Islet precursor cell (in vitro differentiated cells): ENCODE measurements at regions not wholly inside any gene's neighbourhood (a gene's known extent, or its start where the extent isn't known, plus 50 kb on each side); places are given as distances from the start of the nearest gene placed in this dataset.
"Not testable (repeated sequence)": the region's sequence is repeated elsewhere in the genome, so short reads cannot be mapped to it uniquely, and the experiment has no call there.

Experiments
- DNase-seq: peaks from one replicate; pipeline ENCODE4 v3.0.0-alpha.2; 2018

DNA sequence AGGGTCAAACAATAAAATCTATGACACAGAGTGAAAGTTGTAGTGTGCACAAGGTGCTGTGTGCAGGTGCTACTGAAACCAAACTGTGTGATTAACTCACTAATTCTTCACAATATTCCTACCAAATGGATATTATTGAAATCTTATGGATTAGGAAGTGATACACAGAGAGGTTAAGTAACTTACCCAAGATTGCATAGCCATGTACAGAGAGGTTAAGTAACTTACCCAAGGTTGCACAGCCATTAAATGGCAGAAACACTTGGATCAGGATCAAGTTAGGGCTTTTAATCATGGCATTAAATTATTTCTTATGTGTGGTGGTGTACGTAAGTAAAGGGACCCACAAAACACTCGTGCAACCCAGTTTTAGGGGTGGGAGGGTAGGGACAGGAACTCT lies 771.4 kb downstream of the AACS start:
- DNase-seq: no peak

DNA sequence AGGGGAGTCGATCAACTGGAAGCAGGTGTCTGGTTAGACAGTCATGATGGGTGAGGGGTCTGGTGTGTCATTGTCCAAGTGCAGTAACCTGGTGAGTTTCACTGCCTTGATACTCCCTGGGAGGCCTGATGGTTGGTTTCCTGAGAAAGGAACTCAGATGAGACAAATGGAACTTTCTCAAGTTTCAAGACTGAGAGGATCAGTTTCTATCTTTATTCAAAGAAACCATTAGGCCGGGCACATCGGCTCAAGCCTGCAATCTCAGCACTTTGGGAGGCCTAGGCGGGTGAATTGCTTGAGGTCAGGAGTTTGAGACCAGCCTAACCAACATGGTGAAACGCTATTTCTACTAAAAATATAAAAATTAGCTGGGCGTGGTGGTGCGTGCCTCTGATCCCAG lies 776.1 kb downstream of the AACS start:
- no peak for DNase-seq

DNA sequence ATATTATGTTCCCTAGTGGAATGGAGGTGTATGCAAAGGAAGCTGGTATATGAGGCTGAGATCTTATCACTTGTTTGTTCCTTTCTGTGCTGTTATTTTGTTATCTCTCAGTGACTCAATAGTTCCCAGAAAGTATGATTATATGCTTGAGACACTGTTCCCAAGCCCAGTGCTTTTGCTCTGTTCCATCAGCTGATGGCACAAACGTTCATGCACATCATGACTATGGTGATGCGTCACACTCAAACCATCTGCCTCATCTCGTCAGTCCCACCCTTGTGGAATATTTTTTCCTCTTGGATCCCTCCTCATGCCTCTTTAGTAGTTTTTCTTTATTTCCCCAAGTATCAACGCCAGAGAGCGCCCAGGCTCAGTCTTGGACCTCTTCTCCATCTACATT lies 786.9 kb downstream of the AACS start:
- DNase-seq: no peak

DNA sequence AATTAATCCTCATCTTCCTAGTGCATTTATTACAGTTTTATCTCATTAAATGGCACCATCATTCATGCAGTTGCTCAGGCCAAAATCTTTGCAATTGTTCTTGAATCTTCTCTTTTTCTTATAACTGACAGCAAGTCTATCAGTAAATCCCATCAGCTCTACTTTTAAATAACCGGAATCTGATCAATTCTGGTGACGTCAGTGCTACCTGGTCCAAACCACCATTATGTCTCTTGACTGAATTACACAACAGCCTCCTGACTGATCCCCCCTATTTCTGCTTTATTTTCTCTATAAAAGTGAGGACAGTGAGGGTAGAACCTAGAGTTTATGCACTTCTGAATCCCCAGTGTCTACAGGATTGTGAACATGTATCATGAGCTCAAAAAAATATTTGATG lies 787.4 kb downstream of the AACS start:
- no peak for DNase-seq

DNA sequence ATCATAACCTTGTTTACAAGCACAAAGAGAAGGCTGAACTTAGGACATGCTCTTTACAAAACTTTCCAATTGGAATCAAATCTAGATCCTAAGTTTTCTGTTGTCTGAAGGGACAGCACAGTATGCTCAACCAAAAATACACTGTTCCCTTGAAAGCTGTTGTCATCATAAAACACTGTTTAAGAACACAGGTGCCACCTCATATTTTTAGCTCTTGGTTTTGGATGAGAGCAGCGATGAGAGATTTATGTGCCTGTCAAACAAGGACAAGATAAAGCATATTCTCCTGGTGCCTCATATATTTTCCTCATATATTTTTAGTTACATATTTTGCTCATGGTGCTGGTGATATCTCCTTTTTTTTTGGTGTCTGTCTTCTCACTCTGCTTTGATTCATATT lies 788.4 kb downstream of the AACS start:
- no peak for DNase-seq

DNA sequence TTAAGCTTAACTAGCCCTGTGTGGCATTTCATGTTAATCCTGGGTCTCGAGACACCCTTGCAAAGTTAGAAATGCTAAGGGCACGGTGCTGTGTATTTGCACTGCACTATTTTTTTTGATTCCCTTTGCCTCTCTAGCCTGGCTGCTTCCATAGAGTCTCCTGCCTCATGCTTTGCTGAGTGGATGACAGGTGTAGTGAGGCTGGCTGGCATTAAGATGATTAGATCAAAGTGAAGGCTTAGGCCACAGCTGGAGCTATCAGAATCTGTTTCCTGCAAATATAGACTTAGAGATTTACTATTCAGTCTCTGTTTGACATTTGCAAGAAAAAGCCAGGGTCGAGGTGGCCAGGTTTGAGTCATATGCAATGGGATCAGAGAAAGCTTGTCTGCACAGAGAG lies 791.1 kb downstream of the AACS start:
- no peak for DNase-seq

DNA sequence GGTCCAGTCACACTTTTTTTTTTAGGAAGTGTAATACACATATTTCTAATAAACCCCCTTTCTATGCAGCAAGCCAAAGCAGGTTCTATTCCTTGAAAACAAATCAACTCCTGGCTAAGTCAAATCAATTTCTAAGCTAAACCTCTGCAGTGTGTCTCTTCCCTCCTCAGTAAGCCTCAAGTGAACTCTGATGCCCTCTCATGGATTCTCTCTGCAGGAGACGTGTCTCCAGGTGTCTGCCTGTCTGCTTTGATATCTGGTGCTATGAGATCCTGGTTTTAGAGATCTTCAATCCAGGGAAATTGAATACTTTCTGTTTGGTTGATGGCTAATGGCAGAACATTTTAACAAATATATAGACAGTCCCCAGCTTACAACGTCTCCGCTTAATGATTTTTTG lies 791.7 kb downstream of the AACS start:
- DNase-seq: no peak

DNA sequence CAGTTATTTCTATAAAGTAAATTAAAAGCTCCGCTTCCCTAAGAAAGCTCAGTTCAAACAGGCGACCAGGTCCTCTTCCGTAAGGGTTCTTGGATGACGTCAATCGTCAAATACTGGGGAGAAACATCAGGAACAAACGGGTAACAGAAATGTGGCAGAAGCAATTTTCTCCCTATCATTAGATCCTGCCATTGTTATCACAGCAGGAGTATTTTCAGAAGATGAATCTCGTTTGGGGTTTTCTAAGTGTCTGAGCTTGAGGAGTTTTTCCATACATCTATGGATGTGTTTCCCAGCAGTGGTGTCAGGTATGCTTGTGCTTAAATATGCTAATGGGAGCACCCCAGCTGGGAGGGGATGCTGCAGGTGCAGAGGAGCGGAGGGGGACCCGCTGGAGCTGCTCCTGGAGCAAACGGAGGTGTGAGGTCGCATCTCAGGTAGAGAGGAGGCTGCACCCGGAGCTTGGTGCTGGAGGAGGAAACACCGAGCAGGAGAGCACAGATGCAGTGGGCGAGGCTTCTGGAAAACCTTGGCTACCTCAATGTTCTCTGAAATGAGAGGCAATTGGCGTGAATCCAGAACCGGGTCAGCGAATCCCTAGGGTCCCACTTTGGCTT lies 795.5 kb downstream of the AACS start:
- DNase-seq: no peak

DNA sequence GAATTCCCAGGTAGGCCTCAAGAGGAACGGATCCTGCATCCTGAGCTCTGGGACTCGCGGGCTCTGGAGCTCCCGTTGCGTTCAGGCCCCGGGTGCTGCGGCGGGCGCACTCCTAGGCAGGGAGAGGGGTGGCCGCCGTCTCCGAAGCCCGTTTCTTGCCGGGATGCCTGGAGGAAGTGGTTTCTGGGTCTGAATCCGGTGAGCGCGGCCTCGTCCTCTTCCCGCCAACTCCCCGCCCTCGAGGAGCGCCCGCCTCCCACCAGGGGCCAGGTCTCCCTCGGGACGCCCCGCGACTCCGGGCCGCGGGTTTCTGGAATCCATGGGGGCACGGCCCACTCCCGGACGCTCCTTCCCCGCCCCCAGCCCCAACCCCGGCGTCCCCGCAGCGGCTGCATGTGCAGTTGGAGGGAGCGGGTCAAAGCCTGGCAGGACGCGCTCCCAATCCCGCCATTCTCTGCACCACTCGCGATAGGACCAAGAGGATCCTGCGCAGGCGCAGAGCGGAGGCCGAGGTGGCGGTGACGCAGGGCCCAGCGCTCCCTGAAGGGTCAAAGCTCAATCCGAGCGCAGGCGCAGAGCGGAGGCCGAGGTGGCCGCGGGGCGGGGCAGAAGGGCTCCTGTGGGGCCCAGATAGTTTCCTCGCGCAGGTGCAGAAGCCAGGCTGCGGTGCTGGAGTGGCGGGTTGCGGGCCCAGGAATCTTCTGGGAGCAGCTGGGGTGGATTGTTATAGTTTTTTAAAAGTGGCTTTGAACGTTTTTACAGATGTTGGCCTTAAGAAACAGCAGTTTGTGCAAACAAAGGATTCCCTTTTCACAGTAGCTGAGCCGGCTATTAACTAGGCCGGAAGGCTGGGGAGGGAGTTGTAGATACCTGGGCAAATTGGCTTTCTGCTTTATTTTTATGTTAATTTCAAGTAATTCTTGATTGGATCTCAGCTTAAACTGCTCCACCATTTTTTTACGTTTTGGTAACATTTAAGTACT lies 796.4 kb downstream of the AACS start:
- no peak for DNase-seq

DNA sequence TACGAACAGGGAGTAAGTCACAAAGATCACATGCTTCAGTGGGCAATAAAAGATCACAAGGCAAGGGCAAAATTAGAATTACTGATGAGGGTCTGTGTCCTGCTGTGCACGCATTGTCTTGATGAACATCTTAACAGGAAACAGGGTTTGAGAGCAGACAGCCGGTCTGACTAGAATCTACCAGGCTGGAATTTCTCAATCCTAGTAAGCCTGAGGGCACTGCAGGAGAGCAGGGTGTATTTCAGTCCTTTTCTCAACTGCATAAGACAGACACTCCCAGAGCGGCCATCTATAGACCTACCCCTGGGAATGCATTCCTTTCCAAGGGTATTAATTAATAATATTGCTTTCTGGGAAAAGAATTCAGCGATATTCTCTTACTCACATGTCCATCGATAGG lies 800.0 kb downstream of the AACS start:
- DNase-seq: not testable (repeated sequence)

DNA sequence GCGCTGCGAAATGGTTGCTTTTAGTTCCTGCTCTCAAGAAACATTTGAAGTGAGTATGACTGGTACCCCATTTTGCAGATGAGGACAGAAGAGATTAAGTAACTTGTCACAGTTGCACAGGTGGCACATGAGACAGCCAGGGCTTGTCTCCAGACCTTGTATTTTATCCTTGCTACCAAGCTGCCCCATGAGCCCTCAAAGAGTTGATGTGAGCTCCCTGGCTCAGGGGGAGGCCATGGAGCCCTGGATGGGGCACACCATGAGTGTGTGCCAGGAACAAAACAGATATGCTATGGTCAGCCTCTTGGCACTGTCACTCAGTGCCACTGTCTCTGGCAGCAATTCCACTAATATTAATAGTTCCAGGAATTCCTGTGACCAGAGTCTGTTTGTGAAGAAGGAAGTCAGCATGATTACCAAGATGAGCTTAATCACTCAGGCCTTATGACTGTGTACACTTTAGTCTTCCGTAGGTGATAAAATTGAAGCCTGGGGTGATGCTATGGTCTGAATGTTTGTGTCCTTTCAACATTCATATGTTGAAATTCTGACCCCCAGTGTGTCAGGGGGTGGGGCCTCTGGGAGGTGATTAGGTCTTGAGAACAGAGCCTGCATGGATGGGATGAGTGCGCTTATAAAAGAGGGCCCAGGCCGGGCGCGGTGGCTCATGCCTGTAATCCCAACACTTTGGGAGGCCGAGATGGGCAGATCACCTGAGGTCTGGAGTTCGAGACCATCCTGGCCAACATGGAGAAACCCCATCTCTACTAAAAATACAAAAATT lies 806.8 kb downstream of the AACS start:
- no peak for DNase-seq

DNA sequence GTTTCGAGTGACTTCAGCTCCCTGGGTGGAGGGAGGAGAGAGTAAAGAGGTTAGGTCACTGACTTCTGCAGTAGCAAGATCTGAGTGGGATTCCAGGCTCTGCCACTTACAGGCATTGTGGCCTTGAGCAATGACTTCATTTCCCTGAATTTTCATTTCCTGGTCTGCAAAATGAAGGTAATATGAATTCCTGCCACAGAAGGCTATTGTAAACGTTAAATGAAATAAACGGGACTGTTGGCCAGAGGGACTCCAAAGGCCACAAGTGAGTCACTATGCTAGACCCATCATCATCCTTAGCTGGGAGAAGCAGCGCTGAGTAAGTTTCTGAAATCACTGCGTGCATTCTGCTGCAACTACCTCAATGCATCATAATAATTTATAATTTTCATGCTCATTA lies 807.8 kb downstream of the AACS start:
- no peak for DNase-seq

DNA sequence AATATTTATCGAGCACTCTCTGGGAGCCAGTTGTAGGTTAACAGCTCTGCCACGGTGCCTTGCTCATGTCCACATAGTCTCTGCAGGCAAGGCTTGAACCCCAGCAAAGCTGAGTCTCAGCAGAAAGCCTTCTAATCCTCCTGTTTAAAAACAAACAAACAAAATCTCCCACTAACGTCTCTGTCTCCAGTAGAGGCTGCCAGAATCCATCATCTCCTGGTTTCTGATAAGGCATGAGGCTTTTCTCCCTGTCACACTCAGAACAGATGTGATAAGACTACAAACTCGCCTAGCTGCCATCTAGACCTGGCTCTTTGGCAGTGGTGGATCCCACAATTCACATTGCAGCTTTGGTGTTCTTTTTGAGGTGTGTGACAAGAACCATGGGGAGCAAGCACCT lies 813.2 kb downstream of the AACS start:
- DNase-seq: no peak

DNA sequence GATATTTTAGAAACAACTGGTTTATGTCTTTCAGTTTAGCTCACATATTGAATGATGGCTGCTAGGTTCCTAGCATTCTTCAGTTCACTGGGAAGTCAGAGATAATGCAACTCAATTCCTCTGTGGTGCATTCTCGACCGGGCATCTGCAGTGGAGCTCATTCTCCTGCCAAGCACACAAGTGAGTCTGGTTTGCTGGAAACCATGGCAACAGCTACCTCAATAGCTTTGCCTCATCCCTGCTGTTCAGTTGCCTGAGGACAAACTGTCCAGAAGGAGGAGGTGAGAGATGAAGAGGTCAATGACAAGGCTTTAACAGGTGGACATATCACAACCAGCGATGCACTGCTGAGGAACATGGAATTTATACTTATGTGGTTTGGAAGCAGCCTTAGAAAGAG lies 816.9 kb downstream of the AACS start:
- DNase-seq: peak; percentile 55

DNA sequence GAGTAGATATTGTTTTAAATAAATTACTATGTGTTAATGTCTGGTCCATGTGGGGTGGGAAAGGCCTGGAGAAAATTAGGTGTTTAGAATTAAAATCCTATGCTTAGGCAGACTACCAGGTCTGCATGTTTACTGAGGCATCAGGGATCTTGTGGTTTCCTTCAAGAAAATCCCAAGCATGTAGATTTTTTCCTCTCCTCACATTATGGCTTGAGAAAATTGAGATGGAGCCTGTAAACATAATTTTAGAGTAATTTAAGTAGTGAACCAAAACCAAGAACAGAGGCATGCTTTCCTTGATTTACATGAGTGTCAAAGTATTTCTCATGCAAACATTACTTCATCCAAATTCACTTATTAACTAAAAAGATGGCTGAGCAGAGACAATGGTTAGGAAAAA lies 823.7 kb downstream of the AACS start:
- no peak for DNase-seq

DNA sequence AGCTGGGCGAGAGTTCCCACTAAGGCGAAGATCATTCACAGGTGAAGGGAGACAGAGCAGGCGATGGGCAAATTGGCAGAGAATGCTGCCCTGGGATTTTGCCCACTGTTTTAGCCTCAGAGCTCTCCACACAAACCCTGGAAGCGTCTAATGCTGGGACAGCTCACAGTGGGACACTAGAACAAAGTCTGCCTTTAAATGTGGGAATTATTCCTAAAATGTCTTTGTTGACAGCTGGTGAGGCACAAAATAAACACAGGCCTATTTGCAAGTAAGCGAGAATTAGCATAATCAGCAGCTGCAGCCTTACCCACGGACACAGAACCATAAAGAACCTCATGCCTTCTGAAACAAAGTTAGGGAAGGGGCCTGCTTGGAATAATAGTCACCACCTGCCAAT lies 824.5 kb downstream of the AACS start:
- no peak for DNase-seq

DNA sequence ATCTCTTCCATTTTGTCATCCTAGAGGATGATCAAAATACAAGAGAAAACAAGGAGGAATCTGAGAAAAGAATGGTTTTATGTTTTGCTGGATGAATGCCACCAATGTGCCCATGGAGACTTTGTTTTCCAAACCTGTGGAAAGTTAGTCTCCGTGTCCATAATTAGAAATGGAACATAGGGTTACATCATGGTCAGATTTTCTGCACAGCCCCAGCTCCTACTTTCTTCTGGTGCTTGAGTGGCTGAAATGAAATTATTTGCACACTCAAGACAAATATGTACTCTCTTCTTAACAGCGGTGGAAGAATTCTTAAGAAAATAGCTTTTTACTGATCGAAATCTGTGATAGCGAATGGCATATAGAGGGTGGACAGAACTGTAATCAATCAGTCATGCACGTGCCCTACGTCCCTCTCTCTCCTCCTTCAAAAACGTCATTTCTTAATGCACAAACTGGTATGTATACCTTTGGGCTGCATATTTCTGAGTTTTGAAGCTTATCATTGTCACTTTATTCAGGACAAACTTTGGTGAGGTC lies 825.2 kb downstream of the AACS start:
- DNase-seq: no peak

DNA sequence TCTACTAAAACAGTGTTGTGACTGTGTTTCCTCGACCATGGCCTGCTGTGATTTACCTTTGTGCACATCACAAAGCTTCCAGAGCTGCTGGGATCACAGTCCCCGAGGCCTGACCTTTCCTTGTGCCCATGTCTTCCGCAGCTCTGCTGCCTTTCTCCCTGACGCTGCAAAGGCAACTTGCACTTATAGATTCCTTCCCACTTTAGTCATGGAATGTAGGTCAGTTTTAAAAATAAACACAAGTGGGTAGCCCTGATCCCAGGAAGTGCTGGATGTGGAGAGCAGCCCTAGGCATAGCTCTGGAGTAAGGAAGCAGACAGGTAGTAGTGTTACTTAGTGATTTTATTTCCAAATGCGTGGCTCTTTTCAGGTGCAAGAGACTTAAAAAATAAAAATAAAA lies 825.7 kb downstream of the AACS start:
- peak; percentile 67 for DNase-seq

DNA sequence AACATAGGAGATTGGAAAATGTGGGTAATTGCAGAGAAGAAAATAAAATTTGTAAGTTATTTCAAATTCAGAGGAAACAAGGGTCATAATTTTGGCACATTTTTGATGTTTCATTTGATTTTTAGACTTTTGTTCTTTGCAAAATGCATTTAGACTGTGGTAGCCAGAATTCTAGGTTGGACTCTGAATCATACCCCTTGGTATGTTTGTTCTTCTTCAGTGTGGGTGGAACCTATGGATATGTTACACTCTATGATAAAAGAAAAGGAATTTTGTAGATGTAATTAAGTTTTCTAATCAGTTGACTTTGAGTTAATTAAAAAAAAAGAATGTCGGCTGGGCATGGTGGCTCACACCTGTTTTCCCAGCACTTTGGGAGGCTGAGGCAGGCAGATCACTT lies 827.0 kb downstream of the AACS start:
- DNase-seq: no peak

DNA sequence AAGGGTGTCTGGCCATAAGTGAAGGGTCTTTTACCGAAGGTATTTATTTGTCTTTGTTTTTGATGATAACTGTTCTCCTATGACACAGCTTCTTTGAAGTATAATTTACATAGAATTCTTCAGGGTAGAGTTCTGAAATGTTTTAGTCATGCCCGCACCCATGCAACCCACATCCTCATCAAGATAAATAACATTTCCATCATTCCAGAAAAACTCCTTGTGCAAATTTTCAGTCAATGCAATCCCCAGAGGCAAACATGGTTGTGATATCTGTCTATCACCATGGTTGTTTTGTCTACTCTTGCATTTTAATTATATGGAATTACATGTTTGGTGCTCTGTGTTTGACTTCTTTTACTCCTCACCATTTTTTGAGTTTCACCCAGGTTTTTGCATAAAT lies 837.8 kb downstream of the AACS start:
- no peak for DNase-seq

DNA sequence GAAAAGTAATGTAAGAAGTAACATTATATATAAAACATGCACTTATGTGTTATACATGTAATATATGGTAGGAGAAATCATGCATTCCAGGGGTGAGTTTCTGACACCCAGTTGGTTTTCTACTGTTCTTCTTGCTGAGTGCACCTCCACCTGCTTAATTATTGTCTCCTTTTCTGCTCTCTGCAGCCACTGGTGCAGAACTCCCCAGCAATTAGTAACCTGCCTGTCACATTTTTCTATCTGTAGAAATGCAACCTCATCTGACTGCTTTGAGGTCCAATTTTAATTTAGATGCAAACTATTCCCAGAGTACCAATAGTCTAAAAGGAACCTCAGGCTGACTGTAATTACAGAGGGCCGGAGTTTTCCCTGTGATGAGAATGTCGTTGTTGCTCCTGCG lies 842.1 kb downstream of the AACS start:
- no peak for DNase-seq

DNA sequence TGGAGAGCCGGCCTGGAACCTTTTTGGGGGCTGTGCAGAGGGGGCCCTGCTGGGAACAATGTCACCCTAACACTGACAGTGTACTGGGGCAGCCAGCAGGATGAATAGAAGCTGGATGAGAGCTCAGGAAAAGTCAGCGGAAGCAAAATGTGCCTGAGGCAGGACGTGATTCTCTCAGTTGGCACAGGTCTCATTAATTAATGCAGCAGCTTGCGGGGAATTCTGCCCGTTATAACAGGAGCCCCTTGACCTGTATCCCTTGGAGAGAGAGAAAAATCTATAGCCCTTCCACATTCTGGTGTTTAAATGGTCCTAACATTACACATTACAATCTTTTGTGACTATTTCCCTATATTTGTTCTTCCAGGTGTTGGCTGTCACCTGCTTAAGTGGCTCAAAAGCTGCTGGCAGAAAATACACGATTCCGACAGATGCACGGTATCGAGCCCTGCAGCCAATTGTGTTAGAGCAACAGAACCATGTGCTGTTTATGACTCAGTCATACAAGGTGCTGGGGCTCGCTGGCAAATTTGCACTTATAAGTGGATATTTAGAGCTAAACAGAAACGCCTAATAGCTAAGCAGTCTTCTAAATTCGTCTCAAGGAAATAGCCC lies 854.7 kb downstream of the AACS start:
- DNase-seq: no peak

DNA sequence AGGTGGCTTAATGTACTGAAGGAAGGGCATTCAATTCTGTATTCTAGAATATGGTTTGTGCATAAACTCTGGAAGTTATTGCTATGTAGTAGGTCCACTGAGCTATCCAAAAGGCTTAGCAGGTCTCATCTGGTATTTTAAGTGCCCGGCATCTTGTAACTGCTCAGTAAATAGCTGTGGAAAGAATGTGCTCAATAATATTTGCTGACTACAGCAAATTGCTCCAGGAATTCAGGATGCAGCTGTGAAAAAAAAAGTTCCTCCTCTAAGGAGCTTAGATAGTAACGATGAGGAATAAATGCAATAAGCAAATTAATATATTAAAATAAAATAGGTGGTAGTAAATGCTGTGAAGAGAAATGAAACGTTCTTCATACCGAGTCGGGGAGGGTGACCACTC lies 857.1 kb downstream of the AACS start:
- DNase-seq: no peak
